ENCODE measurements at regions not wholly inside any gene's neighbourhood (a gene's known extent, or its start where the extent isn't known, plus 50 kb on each side); places are given as distances from the start of the nearest gene placed in this dataset.

DNA sequence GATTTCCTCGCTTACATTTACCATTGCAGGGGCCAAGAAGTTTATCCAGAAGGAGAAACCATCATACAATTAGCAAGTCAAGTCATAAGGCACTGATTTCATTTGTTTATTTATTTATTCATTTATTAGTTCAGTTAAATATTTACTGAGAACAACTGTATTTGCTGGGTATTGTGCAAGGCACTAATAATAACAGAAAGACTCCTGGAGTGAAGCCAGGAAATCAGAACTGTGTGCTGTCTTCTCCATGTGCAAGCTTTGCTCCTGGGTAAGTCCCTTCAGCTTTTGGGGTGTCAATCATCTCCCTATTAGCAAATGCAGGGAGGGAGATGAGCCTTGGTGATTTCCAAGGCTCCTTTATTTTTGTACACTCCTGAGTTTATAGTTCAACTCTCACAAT, 341.6 kb upstream of the MEIS1 start:
- DNase-seq, result no peak

DNA sequence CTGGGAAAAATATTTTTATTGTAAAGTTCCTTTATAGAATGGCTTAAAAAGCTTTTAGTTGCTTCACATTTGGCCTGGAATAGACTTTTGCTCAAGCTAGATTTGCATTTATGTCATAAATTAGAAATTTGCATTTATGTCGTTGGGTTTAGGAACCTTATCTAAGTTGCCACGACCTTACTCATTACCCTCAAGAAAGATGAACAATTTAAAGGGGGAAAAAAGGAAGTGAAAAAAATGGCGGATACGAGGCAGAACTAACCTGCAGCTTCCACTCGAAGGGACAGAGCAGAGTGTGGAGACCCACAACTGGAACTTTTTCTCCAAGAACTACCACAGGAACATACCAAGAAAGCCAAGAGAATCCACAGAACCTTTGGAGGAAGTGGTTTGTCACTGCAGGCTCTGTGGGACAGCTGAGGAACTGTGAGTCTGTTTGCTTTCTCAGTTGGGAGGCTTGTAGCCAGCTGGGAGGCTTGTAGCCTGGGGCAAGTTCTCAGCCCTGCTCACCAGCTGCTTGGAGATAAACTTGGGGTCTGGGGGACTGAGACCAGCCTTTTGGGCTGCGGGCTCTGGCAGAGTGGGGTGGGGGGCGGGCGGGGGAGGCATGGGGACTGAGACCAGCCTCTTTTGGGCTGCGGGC, 349.9 kb upstream of the MEIS1 start:
- no peak for DNase-seq

GRCh38 chr2:66082581-66082980, 352.3 kb upstream of the MEIS1 start:
- no peak for DNase-seq

GRCh38 chr2:66080127-66080526, 354.8 kb upstream of the MEIS1 start:
- no peak for DNase-seq

- DNase-seq, result no peak
Observed at GRCh38 chr2:66073172-66073571, 361.8 kb upstream of the MEIS1 start.

DNA sequence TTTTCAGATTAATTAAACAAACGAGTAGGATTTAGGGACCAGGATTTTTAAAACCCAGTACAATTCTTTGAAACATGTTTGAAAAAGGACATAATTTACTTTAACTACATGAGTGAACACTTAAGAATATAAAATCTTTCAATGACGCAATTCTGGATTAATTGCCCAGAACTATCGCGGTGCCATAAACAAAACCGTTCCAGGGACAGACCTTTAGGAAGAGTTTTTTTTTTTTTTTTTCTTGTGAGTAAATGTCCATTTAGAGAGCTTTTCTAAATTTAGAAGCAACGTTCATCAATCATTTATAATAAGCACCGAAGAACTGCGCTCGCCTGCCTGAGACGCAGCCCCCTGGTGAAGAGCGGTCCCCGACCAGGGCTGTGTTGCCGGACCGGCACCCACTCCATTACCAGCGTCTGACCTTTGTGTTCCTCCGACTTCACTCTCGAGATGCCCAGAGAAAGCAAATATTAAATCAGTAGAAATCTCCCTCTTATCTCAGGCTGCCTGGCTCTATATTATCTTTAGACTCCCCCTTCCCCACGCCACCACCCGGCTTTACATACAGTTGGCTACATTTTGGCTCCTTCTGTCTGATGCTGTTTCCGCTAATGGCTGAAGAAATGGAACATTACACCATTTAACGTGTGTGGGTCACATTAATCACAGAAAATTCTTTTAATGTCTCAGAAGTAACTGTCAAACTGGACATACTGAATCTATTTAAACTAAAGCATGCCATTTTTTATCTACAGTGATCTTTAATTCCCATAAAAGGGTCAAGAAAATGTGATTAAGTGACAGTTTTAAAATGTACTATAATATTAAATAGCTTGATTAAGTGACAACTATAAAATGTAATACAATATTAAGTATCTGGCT, 364.0 kb upstream of the MEIS1 start:
- DNase-seq, result no peak

- no peak for DNase-seq
Observed at GRCh38 chr2:66069937-66070720, 364.8 kb upstream of the MEIS1 start.

DNA sequence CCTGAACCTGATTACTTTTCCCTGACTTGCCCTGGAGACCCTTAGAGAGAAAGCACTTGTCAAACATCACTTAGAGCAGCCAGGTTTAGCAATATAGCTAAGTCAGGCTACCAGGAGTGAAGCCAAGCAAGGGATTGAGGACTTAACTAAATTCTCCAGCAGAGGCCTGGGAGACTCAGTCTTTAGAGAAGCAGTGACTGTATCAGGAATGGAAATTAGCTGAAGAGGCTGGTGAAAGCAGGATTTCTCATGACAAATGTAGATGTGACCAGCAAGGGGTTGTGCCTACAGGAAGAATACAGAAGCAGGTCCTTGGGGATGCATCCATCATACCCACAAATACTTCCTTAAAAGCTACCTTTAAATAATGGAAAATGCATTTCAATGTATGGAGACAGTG, 368.9 kb upstream of the MEIS1 start:
- no peak for DNase-seq

DNA sequence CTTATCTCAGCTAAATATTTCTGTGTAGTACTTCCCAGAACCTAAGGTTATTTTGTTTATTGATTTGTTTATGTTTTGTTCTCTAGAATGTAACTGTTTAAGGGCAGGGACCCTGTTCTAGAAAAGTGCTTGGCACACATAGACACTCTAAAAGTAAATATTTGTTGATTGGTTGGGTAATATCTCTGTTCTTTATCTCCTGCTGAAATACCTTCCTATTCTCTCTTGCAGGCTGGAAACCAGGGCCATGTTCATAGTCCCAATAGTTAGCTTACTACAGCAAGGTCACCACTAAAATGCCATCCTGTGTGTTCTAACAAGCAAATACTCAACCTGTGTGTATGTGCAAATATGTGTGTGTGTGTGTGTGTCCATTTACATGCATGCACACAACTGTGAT, 375.6 kb upstream of the MEIS1 start:
- DNase-seq, result no peak

GRCh38 chr2:66058675-66059074, 376.2 kb upstream of the MEIS1 start:
- DNase-seq, result no peak

DNA sequence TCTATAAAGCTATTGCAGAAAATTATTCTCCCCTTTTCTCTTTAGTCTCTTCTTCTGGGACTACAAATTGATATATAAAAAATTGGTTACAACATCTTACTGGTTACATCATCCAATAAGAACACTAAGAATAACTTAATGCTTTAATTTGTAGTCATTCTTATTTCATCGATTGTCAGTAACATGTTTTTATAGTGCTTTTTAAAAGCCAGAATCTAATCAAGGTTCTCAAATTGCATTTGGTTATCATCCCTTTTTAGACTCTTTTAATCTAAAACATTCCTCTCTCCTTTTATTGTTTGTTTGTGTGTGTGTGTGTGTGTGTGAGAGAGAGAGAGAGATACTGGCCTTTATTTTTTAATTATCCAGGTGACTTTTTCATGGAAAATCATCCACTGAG, 377.1 kb upstream of the MEIS1 start:
- DNase-seq, result no peak

- no peak for DNase-seq
Observed at GRCh38 chr2:66050392-66050791, 384.5 kb upstream of the MEIS1 start.

DNA sequence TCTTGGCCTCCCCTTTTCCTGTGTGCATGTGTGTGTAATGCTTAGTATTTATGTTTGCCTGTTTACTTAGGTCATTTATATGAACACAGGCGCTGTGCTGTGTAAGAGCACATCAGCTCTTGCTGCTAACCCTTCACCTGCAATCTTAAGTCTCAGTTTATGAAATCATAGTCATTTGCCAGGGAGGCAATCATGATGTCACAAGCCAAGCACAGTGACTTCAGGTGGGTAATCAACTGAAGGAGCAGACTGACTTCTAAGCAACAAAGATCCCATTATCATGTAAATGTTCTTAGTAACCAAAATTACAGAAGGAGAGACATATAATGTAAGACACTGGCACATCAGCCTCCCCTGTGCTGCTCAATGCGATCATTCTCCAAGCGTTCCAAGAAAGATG, 386.3 kb upstream of the MEIS1 start:
- DNase-seq, result no peak

DNA sequence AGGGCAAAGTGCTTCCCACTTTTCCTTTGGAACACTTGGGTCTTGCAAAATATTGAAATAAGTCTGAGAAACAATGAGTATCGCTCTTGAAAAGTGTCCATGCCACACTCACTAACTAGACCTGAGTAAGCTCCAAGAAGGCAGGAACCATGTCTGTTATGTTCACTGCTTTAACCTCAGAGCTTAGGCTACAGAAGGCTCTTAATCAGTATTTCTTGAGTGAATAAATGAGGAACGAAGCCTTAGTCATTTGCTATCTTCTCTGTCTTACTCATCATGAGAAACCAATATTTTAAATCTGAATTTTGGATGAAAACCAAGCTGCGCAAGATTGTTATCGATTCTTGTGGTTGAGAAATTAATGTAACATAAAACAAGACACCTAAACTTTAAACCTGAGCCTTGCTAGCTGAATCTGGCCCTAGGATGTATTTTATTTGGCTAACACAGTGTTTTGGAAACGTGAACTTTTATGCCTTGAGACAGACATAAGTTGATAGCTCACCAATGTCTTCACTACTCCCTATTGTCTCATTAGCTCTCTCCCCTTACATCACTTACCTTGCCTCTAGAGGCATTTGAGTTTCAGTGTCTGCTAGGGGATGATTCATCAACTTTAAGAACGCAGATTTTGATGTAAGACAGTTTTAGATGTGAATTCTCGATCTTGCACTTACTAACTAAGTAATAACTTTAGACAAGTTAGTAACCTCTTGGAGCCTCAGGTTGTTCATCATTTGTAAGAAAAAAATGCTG, 392.8 kb upstream of the MEIS1 start:
- no peak for DNase-seq

- DNase-seq, result no peak
Observed at GRCh38 chr2:66036948-66037347, 398.0 kb upstream of the MEIS1 start.

- no peak for DNase-seq
Observed at GRCh38 chr2:66034467-66034866, 400.5 kb upstream of the MEIS1 start.

DNA sequence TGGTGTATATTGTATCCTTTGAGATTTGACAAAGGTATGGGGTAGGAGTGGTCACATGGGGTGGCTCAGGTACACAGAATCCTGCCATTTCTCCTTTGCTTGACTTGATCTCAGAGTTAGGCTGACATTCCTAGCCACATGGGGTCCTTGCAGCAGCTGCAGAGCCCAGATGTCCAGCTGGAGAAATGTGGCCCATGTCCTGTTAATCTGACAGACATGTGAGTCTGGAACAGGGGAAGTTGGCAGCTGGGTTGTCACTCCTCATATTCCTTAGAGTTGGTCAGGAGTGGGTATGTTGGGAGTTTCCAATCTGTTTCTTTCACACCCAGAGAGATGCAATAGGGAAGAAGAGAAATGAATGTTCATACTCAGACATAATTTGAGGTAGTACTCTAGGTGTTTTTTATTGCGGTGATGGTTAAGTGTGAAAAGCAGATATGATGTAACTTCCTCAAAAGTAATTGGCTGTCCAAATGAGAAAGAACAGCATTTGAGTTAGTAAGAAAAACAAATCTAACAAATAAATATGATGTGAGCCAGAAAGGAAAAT, 402.6 kb upstream of the MEIS1 start:
- DNase-seq, result no peak

DNA sequence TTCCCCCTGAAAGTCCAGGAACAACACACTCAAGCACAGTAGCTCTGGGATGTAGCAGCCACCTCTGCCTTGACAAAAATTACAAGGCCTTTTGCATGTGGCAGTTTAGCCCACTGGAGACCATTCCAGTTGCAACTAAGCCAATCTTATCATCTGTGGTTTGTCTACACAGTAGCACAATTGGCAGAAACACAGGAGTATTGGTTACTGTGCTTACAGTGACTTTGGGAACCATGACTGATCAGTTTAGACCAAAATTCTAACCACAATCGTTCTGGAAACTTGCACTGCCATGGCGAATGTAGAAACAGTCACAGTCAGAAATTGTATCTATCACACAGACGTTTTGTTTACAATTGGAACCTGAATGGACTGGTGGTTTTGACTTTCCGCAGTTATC, 403.7 kb upstream of the MEIS1 start:
- DNase-seq, result no peak

DNA sequence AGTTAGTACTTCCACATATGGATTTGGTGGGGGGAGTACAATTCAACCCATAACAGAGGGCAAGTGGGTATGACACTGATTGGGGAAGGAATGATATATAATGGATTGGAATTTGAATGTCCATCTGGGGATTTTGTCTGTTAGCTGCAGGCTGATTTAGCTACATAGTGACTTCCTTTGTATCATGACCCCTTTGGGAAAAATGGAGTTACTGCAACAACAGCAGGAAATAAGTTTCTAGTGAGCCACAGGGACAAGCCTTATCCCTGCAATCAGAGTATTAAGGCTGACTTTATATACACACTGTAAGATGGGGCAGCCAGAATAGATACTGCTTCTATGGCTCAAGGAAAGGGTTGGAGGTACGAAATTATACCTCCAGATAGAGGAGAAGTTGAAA, 404.4 kb upstream of the MEIS1 start:
- no peak for DNase-seq

GRCh38 chr2:66024391-66024790, 410.5 kb upstream of the MEIS1 start:
- DNase-seq, result no peak

GRCh38 chr2:66021296-66021695, 413.6 kb upstream of the MEIS1 start:
- no peak for DNase-seq

DNA sequence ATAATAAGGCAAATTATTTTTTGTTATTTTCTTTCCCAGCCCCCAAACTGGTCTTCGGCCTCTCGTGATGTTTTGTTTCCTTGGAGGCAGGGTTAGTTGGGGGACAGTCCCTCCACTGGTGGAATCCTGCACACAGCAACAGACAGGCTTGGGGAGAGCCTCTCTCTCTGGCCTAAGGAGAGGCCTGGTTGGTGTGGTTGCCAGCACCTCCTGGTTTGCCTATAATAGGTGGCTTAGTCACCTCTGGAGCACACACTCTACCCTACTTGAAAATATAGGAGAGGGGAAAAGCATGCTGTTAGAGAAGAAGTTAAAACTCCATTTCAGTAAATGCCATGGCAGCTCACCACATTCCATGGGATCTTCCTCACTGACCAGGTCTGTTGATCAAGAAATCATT, 417.2 kb upstream of the MEIS1 start:
- DNase-seq, result no peak

GRCh38 chr2:66014450-66014849, 420.5 kb upstream of the MEIS1 start:
- no peak for DNase-seq

All from DMS 273 treated with DMSO at 0.1 percent for 48 hours (cell line).